Right lobe of liver (tissue), 6 donors: ENCODE measurements at regions not wholly inside any gene's neighbourhood (a gene's known extent, or its start where the extent isn't known, plus 50 kb on each side); places are given as distances from the start of the nearest gene placed in this dataset.
"Not testable (repeated sequence)": the region's sequence is repeated elsewhere in the genome, so short reads cannot be mapped to it uniquely, and the experiment has no call there.

ENCODE experiments used
- ATAC-seq, 4 donors: fragments of 200-7000 bp; cut with Tn5 transposase; one replicate each; pipeline ENCODE4 v1.9.1; 2020; ENCODE audit warnings: mild to moderate bottlenecking in 4 of 4, moderate library complexity in 4 of 4
- DNase-seq, 3 donors: peaks; one replicate each; pipeline ENCODE4 v3.0.0-alpha.2; 2020
- H3K27ac ChIP-seq, 3 donors: fragments of 200-600 bp; one replicate each; pipeline ENCODE4 v1.8.0; 2022
- H3K27me3 ChIP-seq, 2 donors: fragments of 200-600 bp; one replicate each; pipeline ENCODE4 v1.8.0; 2022
- H3K36me3 ChIP-seq, 4 donors: fragments of 200-600 bp; sonication (generic) in 1 of 4; one replicate each; pipeline versions ENCODE4 v1.5.1 to v1.8.0; 2017 to 2022; ENCODE audit warnings: control low read depth in 1 of 4
- H3K4me1 ChIP-seq, 4 donors: fragments of 200-600 bp; sonication (generic) in 1 of 4; one replicate each; pipeline versions ENCODE4 v1.5.1 to v1.8.0; 2017 to 2022; ENCODE audit warnings: control low read depth in 1 of 4
- H3K4me3 ChIP-seq, 3 donors: fragments of 200-600 bp; one replicate each; pipeline ENCODE4 v1.8.0; 2022
- H3K9me3 ChIP-seq, 4 donors: fragments of 200-600 bp; sonication (generic) in 1 of 4; one replicate each; pipeline versions ENCODE4 v1.5.1 to v1.8.0; 2017 to 2022; ENCODE audit warnings: control low read depth in 1 of 4
- POLR2A ChIP-seq: fragments of 450-650 bp; IDR thresholded peaks from one replicate; pipeline ENCODE4 v1.6.1; 2017; ENCODE audit warnings: antibody characterized with exemption, mild to moderate bottlenecking
- WGBS: methylation state at CpG from one replicate; pipeline ENCODE4 v1.1.6; 2018; ENCODE audit warnings: low coverage, low lambda C conversion rate; ENCODE audit not compliant: insufficient coverage; ENCODE audit errors: missing lambda C conversion rate; 5-methylcytosine and 5-hydroxymethylcytosine counted together
- intact Hi-C, 2 donors: fragments of 100-400 bp; cut with DNase I; formaldehyde crosslinking; loops; one replicate each; pipeline versions ENCODE4 v1.11.2 to v1.14.1; 2022
- TF ChIP-seq, protein P1 (sequence below), 4 donors: fragments of 200-600 bp in 3 of 4; fragments of 450-650 bp in 1 of 4; IDR thresholded peaks; one replicate each; pipeline versions ENCODE4 v1.5.1 to v1.8.0; 2016 to 2022; ENCODE audit warnings: antibody characterized with exemption in 4 of 4, mild to moderate bottlenecking in 2 of 4
- donor health status: DM: no; HTN: yes; CAD: no.
- donor health status: DM: no; HTN: no; CAD: no.
- donor health status: DM: no; HTN: no; CAD: no.
- donor health status: DM: no; HTN: yes; CAD: no.
- donor health status: DM: no; HTN: yes; CAD: no.

- H3K36me3 ChIP-seq, result no peaks in the 10 kb centered on the region
- no peak overlapping the region for H3K4me3 ChIP-seq
- 32% methylated on average over 1 of the region's 2 CpGs for WGBS
- DNase-seq, result no peak
- no peak for ATAC-seq
- no peak overlapping the region for H3K27ac ChIP-seq
- intact Hi-C loops, result no loop called here
- TF ChIP-seq, protein P1, sequence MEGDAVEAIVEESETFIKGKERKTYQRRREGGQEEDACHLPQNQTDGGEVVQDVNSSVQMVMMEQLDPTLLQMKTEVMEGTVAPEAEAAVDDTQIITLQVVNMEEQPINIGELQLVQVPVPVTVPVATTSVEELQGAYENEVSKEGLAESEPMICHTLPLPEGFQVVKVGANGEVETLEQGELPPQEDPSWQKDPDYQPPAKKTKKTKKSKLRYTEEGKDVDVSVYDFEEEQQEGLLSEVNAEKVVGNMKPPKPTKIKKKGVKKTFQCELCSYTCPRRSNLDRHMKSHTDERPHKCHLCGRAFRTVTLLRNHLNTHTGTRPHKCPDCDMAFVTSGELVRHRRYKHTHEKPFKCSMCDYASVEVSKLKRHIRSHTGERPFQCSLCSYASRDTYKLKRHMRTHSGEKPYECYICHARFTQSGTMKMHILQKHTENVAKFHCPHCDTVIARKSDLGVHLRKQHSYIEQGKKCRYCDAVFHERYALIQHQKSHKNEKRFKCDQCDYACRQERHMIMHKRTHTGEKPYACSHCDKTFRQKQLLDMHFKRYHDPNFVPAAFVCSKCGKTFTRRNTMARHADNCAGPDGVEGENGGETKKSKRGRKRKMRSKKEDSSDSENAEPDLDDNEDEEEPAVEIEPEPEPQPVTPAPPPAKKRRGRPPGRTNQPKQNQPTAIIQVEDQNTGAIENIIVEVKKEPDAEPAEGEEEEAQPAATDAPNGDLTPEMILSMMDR (IDR thresholded peaks at IDR 0.05), result no peak
- TF ChIP-seq POLR2A, result no peak
- H3K4me1 ChIP-seq, result no peaks in the 10 kb centered on the region
- no peaks in the 10 kb centered on the region for H3K27me3 ChIP-seq
- H3K9me3 ChIP-seq, result peaks cover 0 to 2% (median 0%) of the 10 kb centered on the region in 4 donors
Observed at GRCh38 chr3:104214937-104215336, 1151.8 kb upstream of the ALCAM start.

DNA sequence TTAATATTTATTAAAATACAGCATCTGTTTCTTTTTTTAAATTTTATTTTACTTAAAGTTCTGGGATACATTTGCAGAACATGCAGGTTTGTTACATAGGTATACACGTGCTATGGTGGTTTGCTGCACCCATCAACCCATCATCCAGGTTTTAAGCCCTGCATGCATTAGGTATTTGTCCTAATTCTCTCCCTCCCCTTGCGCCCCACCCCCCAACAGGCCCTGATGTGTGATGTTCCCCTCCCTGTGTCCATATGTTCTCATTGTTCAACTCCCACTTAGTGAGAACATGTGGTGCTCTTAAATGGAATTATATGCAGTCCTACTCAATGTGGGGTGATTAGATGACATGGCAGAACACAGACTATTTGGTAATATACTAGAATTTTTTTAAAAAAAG lies 1147.7 kb upstream of the ALCAM start:
- H3K27me3 ChIP-seq, DNase-seq, ATAC-seq, H3K36me3 ChIP-seq, H3K9me3 ChIP-seq, H3K4me3 ChIP-seq, H3K4me1 ChIP-seq, H3K27ac ChIP-seq, intact Hi-C loops: not testable (repeated sequence)
- 89% methylated on average over 2 of the region's 2 CpGs for WGBS

DNA sequence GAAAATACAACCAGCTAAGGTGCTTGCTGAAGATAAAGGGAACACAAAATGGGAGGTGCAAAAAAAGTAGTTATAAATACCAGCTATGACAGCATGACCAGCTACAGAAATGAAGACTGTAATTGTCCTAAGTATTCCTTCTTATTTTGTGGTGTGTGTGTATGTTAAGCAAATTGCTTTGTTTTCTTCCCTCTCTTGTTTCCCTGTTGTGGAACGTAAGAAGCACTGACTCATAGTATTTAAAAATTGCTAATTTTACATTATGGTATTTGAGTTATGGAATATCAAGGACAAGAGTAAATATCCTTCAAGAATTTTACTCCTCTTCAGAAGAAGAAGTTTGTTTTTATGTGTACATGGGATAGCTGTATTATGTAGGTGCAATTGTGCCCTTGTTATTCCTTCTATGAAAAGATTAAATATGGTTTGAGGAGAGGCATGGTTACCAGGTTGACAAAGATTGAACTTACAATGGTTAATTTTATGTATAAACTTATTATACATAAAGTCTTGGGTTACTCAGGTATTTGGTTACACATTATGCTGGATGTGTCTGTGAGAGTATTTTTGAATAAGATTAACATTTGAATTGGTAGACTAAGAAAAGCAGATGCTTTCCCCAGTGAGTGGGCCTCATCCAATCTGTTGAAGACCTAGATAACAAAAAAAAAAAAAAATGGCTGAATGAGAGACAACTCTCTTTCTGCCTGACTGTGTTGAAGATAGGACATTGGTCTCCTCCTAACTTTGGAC lies 1132.1 kb upstream of the ALCAM start:
- TF ChIP-seq POLR2A, result no peak
- TF ChIP-seq, protein P1 (IDR thresholded peaks at IDR 0.05), result no peak
- no peak overlapping the region for H3K4me3 ChIP-seq
- H3K36me3 ChIP-seq, result no peaks in the 10 kb centered on the region
- ATAC-seq (no peak), DNase-seq (no peak)
- 46% methylated on average over 1 of the region's 1 CpG for WGBS
- no peaks in the 10 kb centered on the region for H3K4me1 ChIP-seq
- H3K9me3 ChIP-seq, result no peaks in the 10 kb centered on the region
- H3K27me3 ChIP-seq, result no peaks in the 10 kb centered on the region
- intact Hi-C loops, result no loop called here
- no peak overlapping the region for H3K27ac ChIP-seq

- intact Hi-C loops, result no loop called here
- Histone ChIP-seq H3K36me3 (no peaks in the 10 kb centered on the region), H3K4me1 (no peaks in the 10 kb centered on the region), H3K27me3 (no peaks in the 10 kb centered on the region), H3K4me3 (no peak overlapping the region), H3K27ac (no peak overlapping the region), H3K9me3 (no peaks in the 10 kb centered on the region)
- TF ChIP-seq, protein P1 (IDR thresholded peaks at IDR 0.05), result no peak
- TF ChIP-seq POLR2A, result no peak
- ATAC-seq (no peak), DNase-seq (no peak)
- 33% methylated on average over 4 of the region's 4 CpGs for WGBS
Observed at GRCh38 chr3:104244680-104245220, 1122.0 kb upstream of the ALCAM start.

- Histone ChIP-seq H3K36me3 (no peaks in the 10 kb centered on the region), H3K4me3 (no peak overlapping the region), H3K27ac (no peak overlapping the region), H3K4me1 (no peaks in the 10 kb centered on the region), H3K9me3 (no peaks in the 10 kb centered on the region), H3K27me3 (no peaks in the 10 kb centered on the region)
- ATAC-seq (no peak), DNase-seq (no peak)
- TF ChIP-seq, protein P1 (IDR thresholded peaks at IDR 0.05), result no peak
- TF ChIP-seq POLR2A, result no peak
- intact Hi-C loops, result no loop called here
- WGBS, result 43% methylated on average over 3 of the region's 3 CpGs
Observed at GRCh38 chr3:104245261-104245660, 1121.4 kb upstream of the ALCAM start.
